ENCODE measurements at regions not wholly inside any gene's neighbourhood (a gene's known extent, or its start where the extent isn't known, plus 50 kb on each side); places are given as distances from the start of the nearest gene placed in this dataset.

DNA sequence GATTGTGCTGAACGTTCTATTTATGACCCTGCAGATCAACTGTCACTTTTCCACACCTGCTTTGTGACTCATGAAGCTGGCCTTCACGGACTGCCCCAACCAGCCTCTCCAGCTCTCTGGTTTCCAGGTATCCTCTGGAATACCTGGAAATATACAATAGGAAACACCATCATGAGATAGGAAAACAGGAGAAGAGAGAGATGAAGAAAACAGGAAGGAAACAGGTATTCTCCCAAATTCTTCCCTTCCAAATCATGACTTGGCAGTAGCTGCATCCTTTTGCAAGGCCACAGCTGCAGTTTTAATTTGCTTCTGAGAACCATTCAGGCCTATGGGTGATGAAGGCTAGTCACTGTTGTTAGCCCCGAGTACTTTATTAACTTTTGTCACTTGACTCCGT, 909.1 kb downstream of the EPHA3 start:
- H2BK15ac ChIP-seq (ENCODE audit: low read length): no peak overlapping the region
- DNase-seq (ENCODE audit: low read depth in 1 of 2, low spot score in 2 of 2) (no peak), FAIRE-seq (no peak)
- no peak overlapping the region for H3K27ac ChIP-seq (ENCODE audit: low read depth, low read length)
- no peak overlapping the region for H4K8ac ChIP-seq (ENCODE audit: extremely low read depth, insufficient read depth, low read length)
- H3K23me2 ChIP-seq (ENCODE audit: low read depth, low read length): no peaks in the 10 kb centered on the region
- no peak overlapping the region for H3K4ac ChIP-seq (replicated peaks; ENCODE audit: insufficient read length, low read depth, low read length)
- no peak overlapping the region for H3K14ac ChIP-seq (ENCODE audit: insufficient read length)
- no peak overlapping the region for H4K91ac ChIP-seq (replicated peaks; ENCODE audit: insufficient read length, low read length)
- peaks cover 0 to 3% (median 1%) of the 10 kb centered on the region in 4 experiments; a peak in 1 of 7 replicates for H3K4me1 ChIP-seq (replicated peaks in 1 of 4; ENCODE audit: control insufficient read depth in 3 of 4, insufficient read depth in 4 of 4, low read length in 3 of 4)
- no peaks in the 10 kb centered on the region for H4K20me1 ChIP-seq (replicated peaks in 1 of 2; ENCODE audit: control insufficient read depth in 1 of 2, insufficient read depth in 2 of 2, low read length in 2 of 2)
- no peak overlapping the region for H2AK5ac ChIP-seq (ENCODE audit: low read depth, low read length)
- H3K9me3 ChIP-seq (ENCODE audit: insufficient read depth in 2 of 2, low read depth in 1 of 2, low read length in 1 of 2): no peaks in the 10 kb centered on the region
- WGBS, 2 experiments (ENCODE audit: extremely low coverage in 1 of 2, insufficient coverage in 1 of 2, insufficient read length in 1 of 2, insufficient replicate concordance in 2 of 2, low coverage in 1 of 2, low lambda C conversion rate in 2 of 2, missing lambda C conversion rate in 1 of 2): 87% methylated on average over 4 of the region's 4 CpGs; no CpG with 5 or more reads in 1 of the 2 experiments
- TF ChIP-seq, protein P1, sequence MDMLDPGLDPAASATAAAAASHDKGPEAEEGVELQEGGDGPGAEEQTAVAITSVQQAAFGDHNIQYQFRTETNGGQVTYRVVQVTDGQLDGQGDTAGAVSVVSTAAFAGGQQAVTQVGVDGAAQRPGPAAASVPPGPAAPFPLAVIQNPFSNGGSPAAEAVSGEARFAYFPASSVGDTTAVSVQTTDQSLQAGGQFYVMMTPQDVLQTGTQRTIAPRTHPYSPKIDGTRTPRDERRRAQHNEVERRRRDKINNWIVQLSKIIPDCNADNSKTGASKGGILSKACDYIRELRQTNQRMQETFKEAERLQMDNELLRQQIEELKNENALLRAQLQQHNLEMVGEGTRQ (IDR thresholded peaks at IDR 0.05; ENCODE audit: low read length): no peak
- TF ChIP-seq CBX8 (IDR thresholded peaks at IDR 0.05; ENCODE audit: borderline replicate concordance, low read depth, low read length) (no peak), NRF1 (IDR thresholded peaks at IDR 0.05; ENCODE audit: low read depth, low read length) (no peak), RFX5 (IDR thresholded peaks at IDR 0.05; ENCODE audit: borderline replicate concordance, low read depth, low read length) (no peak), ZNF274 (IDR thresholded peaks at IDR 0.05; ENCODE audit: borderline replicate concordance, extremely low read depth, low read length) (no peak), GTF2F1 (IDR thresholded peaks at IDR 0.05; ENCODE audit: borderline replicate concordance, low read depth, low read length) (no peak), EZH2 (IDR thresholded peaks at IDR 0.05; ENCODE audit: low read depth, low read length, severe bottlenecking) (no peak), KDM4A (IDR thresholded peaks at IDR 0.05; ENCODE audit: low read depth, low read length, severe bottlenecking) (no peak), MAFK (IDR thresholded peaks at IDR 0.05; ENCODE audit: low read depth, low read length) (no peak), TEAD4 (IDR thresholded peaks at IDR 0.05; ENCODE audit: low read depth, low read length) (no peak)
- no peak overlapping the region for H2AFZ ChIP-seq (ENCODE audit: low read length)
- H3K4me2 ChIP-seq (ENCODE audit: insufficient read depth in 1 of 2, low read depth in 2 of 2, low read length in 2 of 2): no peak overlapping the region
- no peak overlapping the region for H3K56ac ChIP-seq (replicated peaks; ENCODE audit: insufficient read length, low read depth, low read length)
- H3K27me3 ChIP-seq (replicated peaks in 1 of 4; ENCODE audit: control insufficient read depth in 3 of 4, extremely low read depth in 1 of 4, insufficient read depth in 3 of 4, low read length in 3 of 4): no peaks in the 10 kb centered on the region
- no peaks in the 10 kb centered on the region for H3K79me1 ChIP-seq (ENCODE audit: low read depth, low read length)
- H3K23ac ChIP-seq (ENCODE audit: insufficient read length): no peak overlapping the region
- H2BK5ac ChIP-seq (ENCODE audit: low read depth, low read length): no peak overlapping the region
- H3K18ac ChIP-seq (ENCODE audit: extremely low read depth, low read length): no peak overlapping the region
- no peak overlapping the region for H4K5ac ChIP-seq (ENCODE audit: insufficient read length, low read depth, low read length)
- no peak overlapping the region for H2BK20ac ChIP-seq (ENCODE audit: low read length)
- H3K36me3 ChIP-seq (ENCODE audit: control insufficient read depth in 2 of 4, insufficient read depth in 4 of 4, low read length in 3 of 4): no peaks in the 10 kb centered on the region
- no peak overlapping the region for H3K9ac ChIP-seq (replicated peaks in 1 of 4; ENCODE audit: extremely low read depth in 1 of 4, low read depth in 3 of 4, low read length in 3 of 4)
- H3K79me2 ChIP-seq (ENCODE audit: control insufficient read depth in 1 of 2, insufficient read depth in 2 of 2, low read length in 2 of 2): no peaks in the 10 kb centered on the region
- no peak overlapping the region for H2BK120ac ChIP-seq (replicated peaks; ENCODE audit: low read depth, low read length)
- no peak overlapping the region for H3K4me3 ChIP-seq (ENCODE audit: extremely low read depth in 1 of 4, insufficient read depth in 2 of 4, low read depth in 3 of 4, low read length in 4 of 4)
- ChIA-PET POLR2A (ENCODE audit: partially characterized antibody) (interaction anchor here (1.1 kb wide), 1 partner anchor 8 kb away, joined by 3 read pairs; no protein-coding TSS in a partner anchor), CTCF (ENCODE audit: partially characterized antibody) (interaction anchor here (1.1 kb wide), 1 partner anchor 74 kb away, joined by 3 read pairs; no protein-coding TSS in a partner anchor)
- H2BK12ac ChIP-seq (ENCODE audit: low read depth, low read length): no peak overlapping the region

Measured in H1 (cell line).